NCI-H146 (cell line): ENCODE measurements at regions not wholly inside any gene's neighbourhood (a gene's known extent, or its start where the extent isn't known, plus 50 kb on each side); places are given as distances from the start of the nearest gene placed in this dataset.
A peak's percentile ranks its signal among the peaks of the same experiment; 100 is the strongest.

ENCODE experiments used
- DNase-seq: peaks from one replicate; lab custom pipeline; 2025; lab: John Stamatoyannopoulos, UW

- DNase-seq: no peak
Observed at GRCh38 chr22:26732284-26732683, 74.9 kb downstream of the MIAT start.

- no peak for DNase-seq
Observed at GRCh38 chr22:26734339-26735018, 77.1 kb downstream of the MIAT start.

DNA sequence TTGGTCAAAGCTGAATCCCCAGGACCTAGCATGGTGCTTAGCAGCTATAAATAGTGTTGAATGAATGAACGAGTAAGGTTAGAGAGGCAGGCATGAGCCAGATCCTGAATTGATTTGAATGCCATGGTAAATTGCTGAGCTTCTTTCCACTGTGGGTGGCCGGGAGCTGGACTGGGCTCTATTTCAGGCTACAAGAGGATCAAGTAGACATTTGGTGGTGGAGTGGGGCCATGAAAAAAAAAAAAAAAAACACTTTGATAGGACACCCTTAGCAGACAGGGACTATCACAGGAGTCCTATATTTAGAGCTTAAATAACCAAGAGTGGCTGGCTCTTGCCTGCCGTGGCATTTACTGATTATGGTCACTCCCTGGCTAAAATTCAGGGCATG is 77.6 kb downstream of the MIAT start:
- no peak for DNase-seq

- no peak for DNase-seq
Observed at GRCh38 chr22:26737262-26737661, 79.9 kb downstream of the MIAT start.

GRCh38 chr22:26740253-26740652 is 82.9 kb downstream of the MIAT start:
- peak; percentile 5 for DNase-seq

- no peak for DNase-seq
Observed at GRCh38 chr22:26743149-26743548, 85.8 kb downstream of the MIAT start.

- DNase-seq: no peak
Observed at GRCh38 chr22:26744892-26745808, 87.8 kb downstream of the MIAT start.

DNA sequence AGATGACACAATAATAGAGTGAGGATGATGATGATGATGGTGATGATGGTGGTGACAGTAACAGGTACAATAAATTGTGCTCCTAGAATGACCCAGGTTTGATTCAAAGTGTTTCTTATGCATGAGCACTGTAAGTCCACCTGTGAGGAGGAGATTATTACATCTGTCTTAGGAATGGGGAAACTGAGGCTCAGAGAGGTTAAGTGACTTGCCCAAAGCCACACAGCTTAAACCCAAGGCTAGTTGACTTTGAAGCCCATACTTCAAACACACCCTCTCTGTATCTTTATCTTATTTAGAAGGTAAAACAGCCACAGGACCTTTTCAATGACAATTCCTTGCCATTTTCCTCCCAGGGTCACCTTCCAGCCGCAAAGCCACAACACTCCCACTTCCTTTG is 88.9 kb downstream of the MIAT start:
- DNase-seq: no peak

GRCh38 chr22:26748845-26749244 is 91.5 kb downstream of the MIAT start:
- DNase-seq: no peak

- DNase-seq: peak; percentile 52
Observed at GRCh38 chr22:26751217-26751616, 93.8 kb downstream of the MIAT start.

- no peak for DNase-seq
Observed at GRCh38 chr22:26753125-26753862, 95.9 kb downstream of the MIAT start.

DNA sequence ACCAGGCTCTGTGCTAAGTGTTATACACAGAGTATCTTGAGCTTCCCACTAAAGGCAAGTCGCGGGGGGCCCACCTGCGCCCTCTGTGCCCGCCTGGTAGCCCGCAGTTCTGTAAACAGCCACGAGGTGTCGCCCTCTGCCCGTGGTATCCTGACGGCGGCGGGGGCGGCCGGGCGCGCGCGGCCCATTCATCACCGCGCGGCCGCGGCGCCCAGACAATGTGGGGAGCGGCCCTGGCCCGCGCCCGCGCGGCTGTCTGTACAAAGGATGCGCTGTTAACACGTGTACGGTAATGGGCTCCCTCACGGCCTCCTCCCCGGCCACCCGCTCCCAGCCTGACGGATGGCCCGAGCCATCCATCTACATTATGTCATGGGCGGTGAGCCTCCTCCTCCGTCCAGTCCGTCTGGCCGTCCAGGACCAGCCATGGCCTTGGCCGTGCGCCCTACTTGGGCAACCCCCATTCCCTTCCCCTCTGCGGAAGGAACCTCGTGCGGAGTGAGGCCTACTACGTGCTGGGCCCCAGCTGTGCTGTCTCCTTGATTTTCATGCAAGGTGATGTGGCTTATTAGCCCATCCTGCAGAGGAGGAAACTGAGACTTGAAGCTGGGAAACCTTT is 99.4 kb downstream of the MIAT start:
- peak; percentile 30 for DNase-seq

DNA sequence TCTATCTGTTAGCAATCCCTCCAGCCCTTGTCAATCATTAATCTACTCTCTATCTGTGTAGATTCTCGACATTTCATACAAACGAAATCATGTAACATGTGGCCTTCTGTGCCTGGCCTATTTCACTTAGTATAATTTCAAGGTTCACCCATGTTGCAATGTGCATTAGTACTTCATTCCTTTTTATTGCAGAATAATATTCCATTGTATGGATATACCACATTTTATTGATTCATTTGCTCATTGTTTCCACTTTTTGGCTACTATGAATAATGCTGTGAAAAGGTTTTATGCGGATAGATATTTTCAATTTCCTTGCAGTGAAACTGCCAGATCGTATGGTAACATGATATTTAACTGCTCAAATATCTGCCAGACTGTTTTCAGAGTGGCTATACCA is 100.1 kb downstream of the MIAT start:
- DNase-seq: no peak

DNA sequence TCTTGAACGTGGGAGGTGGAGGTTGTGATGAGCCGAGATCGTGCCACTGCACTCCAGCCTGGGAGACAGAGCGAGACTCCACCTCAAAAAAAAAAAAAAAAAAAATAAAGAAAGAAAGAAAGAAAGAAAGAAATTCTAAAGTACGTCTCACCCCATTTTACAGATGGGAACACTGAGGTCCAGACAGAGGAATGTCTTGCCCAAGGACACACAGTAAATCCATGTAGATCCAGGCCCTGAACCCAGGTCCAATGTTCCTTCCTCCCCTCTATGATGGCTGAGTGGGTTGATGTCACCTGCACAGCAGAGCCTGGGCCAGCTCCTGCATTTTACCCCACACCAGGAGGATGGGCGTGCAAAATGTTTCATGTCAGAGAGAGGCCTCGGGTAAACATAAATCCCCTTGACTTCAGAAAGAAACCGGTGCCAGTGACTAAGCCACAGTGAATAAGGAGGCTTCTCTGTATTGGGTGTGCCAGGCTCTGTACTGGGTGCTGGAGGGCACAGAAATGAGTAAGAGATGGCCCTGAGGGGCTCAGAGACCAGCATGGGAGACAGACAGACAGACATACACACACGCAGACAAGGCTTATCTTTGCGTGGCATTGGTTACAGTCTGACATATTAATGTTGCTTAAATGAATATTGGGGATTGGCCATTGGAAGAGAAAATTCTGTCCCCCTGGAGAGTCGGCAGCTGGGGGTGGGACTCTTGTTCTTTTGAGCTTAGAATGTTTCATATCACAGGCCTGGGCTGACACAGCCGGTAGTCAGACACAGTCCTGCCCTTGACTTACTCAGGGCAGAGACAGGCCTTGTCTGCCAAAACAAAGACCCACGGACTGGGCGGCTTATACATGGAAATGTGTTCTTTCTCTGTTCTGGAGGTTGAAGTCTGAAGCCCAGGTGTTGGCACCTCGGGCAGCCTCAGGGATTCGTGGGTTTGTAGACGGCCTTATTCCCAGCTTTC is 105.4 kb downstream of the MIAT start:
- no peak for DNase-seq

DNA sequence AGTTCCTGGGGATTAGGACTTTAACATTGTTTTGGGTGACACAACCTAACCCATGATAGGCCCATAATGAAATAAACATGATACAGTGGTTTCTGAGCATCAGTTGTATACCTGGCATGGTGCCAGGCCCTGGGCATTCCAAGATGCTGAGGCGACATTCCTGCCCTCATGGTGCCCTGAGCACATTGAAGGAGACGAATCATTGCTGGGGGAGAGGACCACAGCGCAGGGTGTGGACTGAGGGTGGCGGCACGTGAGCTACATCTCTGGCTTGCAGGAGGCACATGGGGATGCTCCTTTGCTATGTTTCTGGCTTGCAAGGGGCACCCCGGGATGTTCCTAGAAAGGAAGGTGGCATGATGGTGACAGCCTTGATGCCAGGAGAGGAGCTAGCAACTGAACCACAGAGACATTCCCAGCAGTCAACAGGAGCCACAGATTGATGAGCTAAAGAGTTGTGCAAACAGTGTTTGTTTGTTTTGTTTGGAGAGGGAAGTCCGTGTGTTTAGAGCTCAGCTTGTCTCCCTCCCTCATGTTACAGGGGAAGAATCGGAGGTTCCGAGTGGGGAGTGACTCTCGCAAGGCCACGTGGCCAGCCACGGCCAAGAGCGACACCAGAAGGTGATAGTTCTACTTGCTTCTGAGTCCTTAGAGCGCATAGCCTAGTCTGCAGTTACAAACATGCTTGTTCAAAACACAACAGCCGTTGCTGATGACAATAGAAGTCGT is 106.4 kb downstream of the MIAT start:
- peak; percentile 65 for DNase-seq

DNA sequence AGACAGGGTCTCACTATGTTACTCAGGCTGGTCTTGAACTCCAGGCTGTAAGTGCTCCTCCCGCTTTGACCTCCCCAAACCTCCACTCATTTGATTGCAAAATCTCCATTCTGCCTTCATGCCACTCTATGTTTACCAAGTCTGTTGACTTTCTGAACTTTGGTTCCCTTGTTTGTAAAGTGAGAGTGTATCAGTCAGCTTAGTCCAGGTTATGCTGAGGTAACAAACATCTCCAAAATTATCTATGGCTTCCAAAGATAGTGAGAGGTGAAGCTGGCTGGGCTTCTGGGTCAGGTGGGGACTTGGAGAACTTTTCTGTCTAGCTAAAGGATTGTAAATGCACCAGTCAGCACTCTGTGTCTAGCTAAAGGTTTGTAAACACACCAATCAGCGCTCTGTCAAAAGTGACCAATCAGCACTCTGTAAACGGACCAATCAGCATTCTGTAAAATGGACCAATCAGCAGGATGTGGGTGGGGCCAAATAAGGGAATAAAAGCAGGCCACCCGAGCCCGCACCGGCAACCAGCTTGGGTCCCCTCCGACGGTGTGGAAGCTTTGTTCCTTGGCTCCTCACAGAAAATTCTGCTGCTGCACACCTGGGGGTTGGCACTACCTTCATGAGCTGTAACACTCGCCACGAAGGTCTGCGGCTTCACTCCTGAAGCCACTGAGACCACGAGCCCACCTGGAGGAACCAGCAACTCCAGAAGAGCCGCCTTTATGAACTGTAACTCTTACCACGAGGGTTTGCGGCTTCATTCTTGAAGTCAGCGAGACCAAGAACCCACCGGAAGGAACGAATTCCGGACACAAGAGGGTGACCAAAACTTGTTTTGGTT is 109.3 kb downstream of the MIAT start:
- no peak for DNase-seq

DNA sequence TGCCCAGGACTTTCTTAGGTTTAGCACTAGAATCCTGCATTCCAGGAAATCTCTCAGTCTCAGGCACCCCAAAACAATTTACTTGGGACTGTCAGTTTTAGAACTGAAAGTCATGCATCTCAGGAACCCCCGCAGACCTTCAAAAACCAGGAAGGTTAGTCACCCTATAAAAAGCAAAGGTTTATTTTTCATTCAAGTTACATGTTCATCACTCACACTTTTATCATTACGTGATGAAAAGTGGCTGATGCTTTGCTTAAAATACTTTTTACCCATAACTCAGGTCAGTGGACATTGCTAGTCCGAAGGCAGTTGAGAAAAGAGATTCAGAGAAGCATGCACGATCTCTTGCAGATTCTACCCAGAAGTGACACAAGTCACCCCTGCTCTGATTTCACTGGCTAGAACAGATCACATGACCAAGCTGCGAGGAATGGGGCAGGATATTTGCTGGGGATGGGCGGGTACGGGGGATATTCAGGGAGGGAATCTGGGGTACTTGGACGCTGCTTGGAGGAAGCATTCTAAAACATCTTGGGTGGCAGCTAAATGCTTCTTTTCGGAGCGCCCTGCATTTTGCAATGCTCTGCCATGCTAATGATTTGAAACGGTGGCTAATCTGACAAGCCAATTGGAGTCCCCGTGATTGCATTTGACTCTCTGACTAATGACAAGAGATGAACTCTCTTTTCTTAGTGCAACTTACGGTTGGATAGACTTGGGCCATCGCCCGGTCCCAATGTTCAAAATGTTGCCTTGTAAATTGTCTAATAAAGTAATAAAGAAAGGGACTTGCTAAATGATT is 110.2 kb downstream of the MIAT start:
- DNase-seq: no peak

DNA sequence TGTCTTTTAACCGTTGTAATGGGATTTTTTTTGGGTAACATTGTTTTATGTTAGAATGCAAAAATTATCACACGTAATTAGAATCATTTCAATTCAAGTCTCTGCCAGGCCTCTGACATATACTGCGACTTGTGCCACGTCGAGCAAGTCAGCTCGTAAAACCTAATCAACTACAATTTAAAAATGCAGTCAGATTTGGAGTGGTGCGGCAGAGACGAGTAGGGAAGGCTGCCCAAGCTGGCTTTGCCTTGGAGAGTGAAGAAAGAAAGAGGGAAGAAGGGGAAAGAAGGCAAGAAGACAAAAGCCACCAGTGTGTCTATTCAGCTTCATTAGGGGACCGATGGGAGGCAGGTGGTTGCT is 110.7 kb downstream of the MIAT start:
- DNase-seq: no peak

- no peak for DNase-seq
Observed at GRCh38 chr22:26768952-26769351, 111.6 kb downstream of the MIAT start.
